NCI-H146 treated with DMSO at 0.1 percent for 48 hours (cell line): ENCODE measurements at regions not wholly inside any gene's neighbourhood (a gene's known extent, or its start where the extent isn't known, plus 50 kb on each side); places are given as distances from the start of the nearest gene placed in this dataset.

ENCODE experiments used
- DNase-seq: peaks from one replicate; lab custom pipeline; 2025; ENCODE audit not compliant: unreplicated experiment; lab: John Stamatoyannopoulos, UW

DNA sequence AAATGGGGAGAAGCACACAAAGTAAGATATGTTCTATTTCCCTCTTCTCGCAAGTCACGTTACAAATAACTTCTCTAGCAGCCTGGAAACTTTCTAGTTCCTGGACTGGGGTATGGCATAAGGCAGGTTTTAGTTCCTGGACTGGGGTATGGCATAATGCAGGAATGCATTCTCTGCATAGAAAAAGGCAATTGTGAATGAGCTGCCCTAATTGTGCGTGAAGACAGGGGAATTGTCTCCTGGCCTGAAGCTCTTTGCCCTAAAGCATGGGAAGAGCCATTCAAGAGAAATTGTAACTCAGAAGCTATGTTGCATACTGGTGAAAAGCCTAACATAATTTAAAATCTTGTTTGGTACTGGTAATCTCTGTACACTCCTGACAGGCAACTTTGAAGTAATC is 54.3 kb upstream of the CBLB start:
- no peak for DNase-seq

DNA sequence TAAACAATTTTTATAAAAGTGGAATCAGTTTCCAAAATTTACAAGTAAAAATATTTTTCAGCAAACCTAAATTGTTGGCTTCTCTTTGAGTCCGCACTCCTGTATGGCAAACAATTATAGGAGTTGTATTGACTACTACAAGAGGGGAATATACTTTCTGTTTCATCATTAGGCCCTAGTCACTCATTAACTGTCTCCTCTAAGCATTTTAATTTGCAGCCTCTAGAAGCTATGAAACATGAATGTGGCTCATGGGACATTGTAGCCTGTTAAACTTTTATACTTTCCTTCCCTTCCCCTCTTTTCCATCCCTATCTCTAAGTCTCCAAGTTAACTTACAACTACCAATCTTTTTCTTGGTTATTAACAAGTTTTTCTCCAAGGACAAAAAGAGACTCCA is 58.9 kb upstream of the CBLB start:
- DNase-seq: no peak

DNA sequence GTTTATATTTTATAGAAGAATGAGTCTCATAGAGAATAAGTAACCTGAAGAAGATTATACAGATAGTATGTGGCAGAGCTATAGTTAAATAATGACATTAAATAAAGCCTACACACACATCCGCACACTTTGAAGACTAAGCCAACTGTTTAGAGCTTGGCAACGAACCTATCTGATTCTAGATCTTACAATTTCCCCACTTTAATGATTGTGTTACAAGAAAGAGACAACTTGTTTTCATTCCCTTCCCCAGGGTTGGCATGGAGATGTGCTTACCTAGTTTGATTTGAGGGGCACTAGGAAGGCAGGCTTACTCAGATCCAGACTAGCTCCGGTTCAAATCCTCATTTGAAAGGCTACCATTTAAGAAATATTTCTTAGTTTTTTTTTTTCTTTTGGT is 61.9 kb upstream of the CBLB start:
- no peak for DNase-seq

DNA sequence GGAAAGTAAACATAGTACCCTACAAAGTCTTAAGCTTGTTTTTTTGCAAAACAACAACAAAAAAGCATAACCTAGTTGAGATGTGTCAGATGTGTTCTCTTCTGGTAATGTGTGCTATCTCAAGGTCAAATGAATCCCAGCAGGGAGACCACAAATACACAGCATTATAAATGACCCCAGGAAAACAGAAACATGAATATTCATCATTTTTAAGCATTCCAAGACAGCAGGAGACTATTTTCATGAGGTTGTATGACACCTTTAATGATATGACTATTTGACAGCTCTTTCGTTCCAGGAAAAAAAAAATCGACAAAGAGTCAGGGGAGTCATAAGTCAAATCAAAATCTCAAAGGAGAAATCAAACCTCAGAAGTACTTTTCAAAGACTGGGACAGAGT is 62.7 kb upstream of the CBLB start:
- DNase-seq: no peak

DNA sequence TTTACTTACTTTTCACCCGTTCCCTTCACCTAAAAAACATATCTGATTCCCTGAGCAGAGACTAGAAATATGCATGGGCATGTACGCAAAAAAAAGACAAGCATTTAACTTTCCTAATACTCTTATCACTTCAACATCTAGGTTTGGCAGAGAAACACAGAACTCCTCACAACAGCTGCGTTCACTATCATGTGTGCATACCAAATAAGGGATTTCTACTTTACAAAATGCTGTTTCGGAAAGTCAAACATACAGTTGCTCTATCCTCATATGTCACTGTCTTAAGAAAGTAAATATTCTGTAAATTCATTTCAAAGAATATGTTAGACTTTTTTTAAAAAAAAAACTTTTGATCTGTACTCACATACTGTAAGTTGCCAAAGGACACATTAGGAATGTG is 65.1 kb upstream of the CBLB start:
- DNase-seq: no peak

DNA sequence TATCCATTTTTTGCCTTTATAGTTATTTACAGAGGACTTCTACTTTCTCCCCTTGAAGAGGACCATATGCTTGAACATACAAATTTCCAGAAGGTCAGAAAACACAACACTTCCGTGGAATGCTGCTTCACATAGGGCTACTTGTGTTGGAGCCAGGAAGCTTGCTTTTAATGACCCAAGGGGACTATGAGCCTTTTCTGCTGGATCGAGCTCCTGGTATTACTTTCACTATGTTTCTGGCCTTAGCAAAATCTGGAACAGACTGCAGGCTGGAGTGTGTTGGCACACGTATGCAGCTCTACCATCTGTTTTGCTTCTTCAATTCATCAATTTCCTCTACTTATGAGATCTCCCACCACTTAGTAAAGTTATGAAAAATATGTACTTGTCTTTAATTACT is 69.3 kb upstream of the CBLB start:
- no peak for DNase-seq

DNA sequence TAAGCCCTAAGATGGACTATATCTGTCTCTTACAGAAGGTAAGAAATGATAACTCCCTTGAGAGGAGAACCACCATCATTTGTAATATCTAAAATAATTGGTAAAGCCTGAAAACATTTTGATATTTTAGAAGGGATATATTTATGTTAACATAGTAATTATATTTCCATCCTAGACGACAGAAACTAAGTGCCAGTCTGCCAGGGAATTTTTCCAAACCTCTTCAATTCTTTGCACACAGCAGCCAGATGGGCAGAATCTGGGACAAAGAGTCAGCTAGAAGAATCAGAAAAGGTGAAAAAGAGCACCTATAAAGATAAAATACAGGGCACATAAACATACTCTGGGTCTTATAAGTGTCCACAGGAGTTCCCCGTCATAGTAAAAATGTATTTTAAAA is 70.0 kb upstream of the CBLB start:
- no peak for DNase-seq

DNA sequence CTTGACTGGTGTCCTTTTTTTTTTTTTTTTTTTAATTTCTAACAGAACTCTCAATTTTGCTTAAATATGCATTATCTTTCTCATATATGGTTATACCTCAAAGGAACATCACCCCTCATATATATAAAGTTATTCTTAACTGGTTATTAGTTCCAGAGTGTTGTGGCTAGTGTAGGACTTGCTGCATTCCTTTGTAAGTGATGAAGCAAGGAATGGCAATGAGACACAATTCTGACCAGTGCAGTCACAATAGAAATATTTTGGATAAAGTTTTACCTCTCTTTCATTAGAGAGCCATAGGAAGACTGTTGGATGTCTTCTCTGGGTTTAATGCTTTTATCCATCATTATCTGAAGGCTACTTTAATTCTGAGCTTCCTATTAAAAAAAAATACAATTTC is 75.5 kb upstream of the CBLB start:
- DNase-seq: no peak

DNA sequence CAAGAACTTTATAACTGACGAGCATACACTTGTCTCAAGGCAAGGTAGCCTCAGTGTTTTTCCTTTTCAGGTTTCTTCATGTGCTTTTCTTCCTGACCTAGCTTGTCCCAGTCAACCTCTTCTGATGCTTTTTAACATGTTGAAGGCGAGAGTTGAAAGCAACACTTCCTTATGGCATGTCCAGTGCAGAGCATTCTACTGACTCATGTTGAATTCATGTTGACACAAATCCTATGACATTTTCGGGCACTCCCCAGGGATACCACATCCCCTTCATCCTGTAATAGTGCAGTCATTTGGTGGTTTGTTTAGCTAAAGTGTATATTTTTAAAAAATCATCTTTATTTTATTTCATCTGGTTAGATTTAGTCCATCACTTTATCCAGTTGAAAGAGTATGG is 75.9 kb upstream of the CBLB start:
- DNase-seq: no peak

DNA sequence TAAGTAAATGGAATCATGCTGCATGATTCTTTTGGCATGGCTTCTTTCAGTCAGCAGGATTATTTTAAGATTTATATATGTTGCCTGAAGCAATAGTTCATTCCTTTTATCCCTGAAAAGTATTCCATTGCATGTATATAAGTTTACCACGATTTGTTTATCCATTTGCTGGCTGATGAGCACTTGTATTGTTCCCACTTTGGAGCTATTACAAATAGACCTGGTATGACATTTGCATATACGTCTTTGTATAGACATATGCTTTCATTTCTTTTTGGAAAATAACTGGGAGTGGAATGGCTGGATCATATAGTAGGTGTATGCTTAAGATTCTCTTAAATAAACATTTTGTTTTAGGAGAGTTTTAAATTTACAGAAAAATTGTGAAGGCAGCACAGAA is 79.3 kb upstream of the CBLB start:
- no peak for DNase-seq

DNA sequence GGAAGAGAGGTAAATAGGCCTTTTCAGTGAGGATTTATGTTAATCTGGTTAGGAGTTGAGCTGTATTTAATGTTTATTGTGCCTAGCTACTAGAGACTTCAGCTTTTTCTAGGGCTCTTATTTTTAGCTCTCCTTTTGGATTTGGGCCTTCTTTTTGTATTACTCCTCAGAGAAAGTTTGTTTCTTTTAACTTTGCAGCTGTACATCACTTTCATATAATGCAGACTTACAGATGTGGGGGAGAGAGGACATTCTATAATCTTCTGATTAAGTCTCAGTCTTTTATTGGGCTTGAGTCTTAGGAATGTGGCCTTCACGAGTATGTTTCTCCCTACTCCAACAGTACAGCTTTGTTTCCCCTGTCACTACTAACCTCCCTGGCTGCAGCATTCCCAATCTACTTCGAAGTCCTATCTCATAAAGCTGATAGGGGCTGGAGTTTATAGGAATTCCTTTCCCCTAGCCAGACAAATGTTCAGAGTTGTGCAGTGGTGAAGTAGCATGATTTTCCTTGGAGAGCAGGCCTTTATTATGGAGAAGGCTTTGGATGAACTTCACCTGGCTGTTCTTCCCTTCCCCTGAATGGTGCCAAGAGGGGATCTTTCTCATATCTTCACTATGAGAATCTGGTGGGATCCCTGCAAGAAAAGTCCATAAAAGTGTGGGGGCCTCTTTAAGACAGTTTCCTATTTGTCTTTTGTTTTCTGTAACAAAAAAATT is 82.2 kb upstream of the CBLB start:
- no peak for DNase-seq

DNA sequence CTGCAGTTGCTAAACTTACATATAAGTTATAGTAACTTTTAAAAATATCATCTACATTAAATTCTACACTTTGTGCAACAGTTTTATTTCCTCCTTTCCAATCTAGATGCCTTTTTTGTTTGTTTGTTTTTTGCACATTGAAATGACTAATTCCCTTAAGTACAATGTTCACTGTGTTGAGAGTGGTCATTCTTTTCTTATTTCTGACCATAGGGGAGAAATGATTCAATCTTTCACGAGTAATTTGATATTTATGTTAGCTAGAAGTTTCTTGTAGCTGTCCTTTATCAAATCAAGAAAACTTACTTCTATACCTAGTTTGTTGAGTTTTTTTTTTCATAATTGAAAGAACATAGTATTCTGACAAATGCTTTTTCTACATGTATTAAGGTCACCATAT is 85.0 kb upstream of the CBLB start:
- no peak for DNase-seq

DNA sequence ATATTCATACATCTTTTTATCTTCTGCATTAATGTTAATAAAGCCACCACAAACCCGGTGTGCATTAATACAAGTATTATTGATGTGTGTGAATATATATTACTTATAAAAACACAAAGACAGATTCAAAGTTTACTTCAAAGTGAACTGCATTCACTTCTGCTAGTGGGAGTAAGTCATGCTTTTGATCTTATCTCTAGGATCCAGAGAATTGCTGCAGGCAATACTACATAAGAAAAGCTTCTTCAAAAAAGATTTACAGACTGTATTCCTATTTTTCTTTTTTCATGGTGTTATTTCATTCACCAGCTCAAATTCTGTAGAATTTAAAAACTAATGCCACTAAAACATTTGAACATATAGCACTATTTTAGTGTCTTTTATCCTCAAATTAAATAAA is 87.5 kb upstream of the CBLB start:
- DNase-seq: no peak

DNA sequence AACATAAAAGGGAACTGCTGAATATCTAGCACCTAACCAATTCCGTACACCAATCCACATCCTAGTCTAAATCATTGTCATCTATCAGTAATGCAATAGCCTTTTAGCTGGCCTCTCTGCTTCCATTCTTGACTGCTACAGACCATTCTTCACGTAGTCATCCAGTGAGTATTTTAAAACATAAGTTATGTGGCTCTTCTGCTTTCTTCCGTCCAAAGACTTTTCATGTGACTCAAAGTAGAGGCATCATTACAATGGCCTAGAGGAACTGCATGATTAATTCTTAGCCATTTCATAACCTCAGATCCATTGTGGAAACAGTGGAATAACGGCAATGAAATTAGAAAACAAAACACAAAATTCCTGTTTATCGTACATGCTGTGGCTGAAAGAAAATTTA is 88.9 kb upstream of the CBLB start:
- no peak for DNase-seq

DNA sequence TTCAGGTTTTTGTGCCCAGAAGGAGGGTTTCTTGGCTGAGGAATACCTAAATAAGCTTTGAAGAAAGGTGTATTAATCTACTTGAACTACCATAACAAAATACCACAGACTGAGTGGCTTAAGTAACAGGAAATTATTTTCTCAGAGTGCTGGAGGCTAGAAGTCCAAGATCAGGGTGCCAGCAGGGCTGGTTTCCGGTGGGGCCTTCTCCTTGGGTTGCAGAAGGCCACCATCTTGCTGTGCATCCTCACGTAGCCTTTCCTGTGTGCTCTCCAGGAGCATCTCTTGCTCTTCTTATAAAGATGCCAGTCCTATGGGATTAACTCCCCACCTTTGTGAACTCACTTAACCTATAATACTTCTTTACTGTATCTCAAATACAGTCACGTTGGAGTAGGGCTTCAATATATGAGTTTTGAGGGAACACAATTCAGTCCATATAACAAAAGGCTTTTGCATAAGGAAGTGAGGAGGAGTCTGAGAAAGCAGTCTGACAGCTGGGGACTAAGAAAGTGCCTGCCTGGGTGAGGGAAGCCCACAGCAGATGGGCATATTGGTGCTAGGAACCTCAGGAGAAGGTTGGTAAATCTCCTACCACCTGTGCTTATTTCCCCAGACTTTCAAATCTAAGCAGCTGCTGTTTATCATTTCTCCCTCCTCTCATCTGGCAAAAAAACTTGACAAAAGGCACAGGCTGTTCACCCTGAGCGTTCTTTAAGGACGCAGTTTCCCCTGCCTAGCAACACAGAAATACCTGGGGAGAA is 89.6 kb upstream of the CBLB start:
- no peak for DNase-seq

DNA sequence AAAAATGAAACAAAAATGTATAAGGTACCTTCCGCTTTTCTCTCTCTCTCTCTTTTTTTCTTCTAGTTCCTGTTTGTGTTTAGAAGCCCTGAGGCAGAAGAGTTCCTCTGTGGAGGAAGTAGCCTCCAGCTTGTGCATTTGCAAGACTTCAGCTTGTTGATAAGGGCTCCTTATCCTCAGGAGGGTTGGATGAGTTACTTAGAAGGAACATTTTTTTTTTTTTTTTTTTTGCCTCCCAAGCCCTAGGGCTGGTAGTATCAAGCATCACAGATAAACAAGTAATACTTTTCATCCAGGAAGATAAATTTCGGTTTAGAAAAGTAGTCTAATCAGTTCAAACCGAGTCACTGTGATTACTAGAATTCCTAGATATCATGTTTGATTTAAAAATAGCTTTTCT is 91.0 kb upstream of the CBLB start:
- no peak for DNase-seq

DNA sequence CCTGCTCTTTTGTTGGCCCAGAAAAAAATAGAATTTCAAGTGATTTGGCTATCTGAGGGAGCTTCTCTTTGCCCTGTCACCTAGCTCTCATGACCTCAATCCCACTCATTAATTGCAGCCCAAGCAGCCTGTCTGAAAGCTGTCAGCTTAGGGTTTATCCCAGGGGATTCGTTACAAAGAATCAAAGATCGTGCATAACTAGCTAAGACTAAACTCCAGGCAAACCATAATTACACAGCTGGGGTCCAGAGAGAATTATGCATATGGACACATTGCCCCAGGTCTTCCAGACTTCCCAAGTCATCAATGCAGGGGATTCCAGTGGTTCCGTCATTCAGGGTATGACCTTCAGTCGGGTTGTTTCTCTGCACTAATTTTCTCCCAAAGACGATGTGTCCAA is 91.6 kb upstream of the CBLB start:
- no peak for DNase-seq

DNA sequence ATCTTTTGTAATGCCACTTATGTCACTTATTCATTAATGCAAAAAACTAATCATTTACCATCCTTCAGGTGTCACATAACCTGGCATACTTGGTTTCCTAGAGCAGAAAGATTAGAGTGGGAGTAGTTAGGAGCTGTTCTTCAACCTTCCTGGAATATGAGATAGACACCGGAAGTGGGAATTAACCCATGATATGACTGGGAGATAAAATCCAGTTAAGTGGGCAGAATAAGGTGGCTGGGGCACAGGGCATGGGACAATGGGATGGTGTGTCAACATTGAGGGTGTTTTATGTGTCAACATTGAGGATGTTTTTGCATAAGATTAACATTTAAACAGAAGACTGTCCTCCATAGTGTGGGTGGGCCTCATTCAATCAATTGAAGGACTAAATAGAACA is 94.3 kb upstream of the CBLB start:
- DNase-seq: no peak

DNA sequence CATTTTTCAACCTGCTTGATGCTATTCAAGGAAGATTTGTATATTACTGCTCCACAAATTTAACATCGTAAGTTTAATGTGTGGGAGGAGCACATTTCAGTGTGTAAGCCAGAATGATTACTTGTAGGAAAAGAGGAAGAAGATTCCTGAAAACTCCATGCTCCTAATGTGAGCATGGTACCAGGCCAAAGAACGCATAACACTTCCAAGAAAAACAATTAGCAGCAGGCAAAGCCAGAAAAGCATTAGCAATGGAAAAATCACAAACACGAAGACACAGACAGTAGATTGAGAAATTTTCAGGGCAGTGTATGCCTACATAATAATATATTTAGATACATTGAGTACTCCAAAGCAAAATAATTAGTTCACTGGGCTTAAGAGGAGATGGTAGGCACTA is 96.6 kb upstream of the CBLB start:
- DNase-seq: no peak

DNA sequence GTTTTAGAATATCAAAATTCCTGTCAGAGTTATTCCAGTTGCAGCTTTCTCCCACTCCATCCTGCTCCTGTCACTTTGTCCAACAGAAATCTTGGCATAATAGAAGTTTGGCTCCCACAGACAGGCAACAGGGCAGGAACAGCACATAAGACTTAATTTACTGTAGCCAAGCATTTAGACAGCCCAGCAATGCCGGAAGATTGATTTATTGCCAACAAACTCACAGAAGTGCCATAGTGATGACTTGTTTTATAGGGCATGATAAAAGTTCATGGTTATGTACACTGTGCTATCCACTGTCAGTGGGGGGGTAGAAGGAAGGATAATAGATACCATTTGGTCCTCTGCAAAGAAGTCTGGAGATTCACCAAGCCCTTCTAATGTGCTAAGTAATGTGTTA is 98.3 kb upstream of the CBLB start:
- no peak for DNase-seq

DNA sequence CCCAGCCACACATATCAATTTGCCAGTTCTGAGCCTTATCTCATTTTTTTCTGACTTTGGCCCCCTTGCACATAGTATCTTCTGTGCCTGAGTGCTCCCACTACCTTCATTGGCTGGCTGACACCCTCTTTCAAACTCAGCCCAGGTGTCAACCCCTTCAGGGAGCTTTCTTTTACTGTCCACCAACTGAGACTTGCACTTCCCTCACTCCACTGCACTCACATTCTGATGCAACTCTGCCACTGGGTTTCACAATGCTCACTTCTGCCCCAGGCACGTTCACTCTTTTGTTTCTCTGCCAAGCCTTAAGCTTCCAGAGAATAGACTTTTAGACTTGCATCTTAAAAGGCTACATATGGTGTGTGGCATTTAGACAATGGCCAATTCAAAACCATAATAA is 101.5 kb upstream of the CBLB start:
- DNase-seq: no peak

DNA sequence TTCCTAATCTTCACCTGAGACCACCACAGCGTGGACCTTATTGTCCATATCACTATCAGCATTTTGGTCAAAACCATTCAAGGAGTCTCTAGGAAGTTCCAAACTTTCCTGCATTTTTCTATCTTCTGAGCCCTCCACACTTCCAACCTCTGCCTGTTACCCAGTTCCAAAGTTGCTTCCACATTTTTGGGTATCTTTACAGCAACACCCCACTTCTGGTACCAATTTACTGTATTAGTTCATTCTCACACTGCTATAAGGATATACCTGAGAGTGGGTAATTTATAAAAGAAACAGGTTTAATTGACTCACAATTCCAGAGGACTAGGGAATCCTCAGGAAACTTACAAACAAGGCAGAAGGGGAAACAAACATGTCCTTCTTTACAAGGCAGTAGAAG is 103.3 kb upstream of the CBLB start:
- no peak for DNase-seq

DNA sequence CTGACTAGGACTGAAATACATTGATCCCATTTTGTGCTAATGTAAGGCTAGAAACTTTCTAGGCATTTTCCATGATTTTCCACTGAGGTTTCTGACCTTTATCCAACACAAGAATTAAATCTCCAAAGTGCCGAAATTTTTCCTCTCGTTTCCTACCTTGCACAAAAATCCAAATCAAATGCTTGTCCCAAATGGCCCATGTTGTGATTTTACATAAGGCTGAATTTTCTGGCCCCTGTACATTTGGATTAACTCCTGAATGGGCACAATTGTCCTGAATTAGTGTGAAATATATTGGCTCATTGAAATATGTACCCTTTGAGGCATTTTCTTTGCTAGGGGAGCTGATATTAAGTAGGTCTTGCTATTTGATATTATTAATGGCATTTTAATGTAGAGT is 105.6 kb upstream of the CBLB start:
- DNase-seq: no peak
